H1 (cell line): ENCODE measurements at regions not wholly inside any gene's neighbourhood (a gene's known extent, or its start where the extent isn't known, plus 50 kb on each side); places are given as distances from the start of the nearest gene placed in this dataset.
"Not testable (repeated sequence)": the region's sequence is repeated elsewhere in the genome, so short reads cannot be mapped to it uniquely, and the experiment has no call there.

Experiments
- CTCF ChIA-PET: fragments of 300-600 bp; sonication (Branson Sonifier 250); formaldehyde crosslinking; loops from one replicate; lab custom pipeline; 2021; ENCODE audit not compliant: partially characterized antibody; lab: Charles Lee
- POLR2A ChIA-PET: fragments of 300-600 bp; sonication (Branson Sonifier 250); formaldehyde crosslinking; loops from one replicate; lab custom pipeline; 2021; ENCODE audit warnings: inconsistent platforms; ENCODE audit not compliant: partially characterized antibody; lab: Charles Lee
- DNase-seq, 2 experiments: peaks; one replicate each; pipeline versions ENCODE4 v3.0.0 to v3.0.0-alpha.2; 2010 to 2022; ENCODE audit warnings: low spot score in 2 of 2, low read depth in 1 of 2, mixed read lengths in 1 of 2
- FAIRE-seq: peaks from 2 replicates; lab custom pipeline; 2011; peaks lifted over from hg19 to GRCh38; lab: Jason Lieb, UNC
- H2AFZ ChIP-seq: 2 replicates; pipeline ENCODE4 v1.8.1; 2012; ENCODE audit warnings: low read length, inconsistent platforms
- H2AK5ac ChIP-seq: 2 replicates; pipeline ENCODE4 v1.6.1; 2013; ENCODE audit warnings: low read depth, low read length
- H2BK120ac ChIP-seq: replicated peaks from 2 replicates; pipeline ENCODE3; 2013; ENCODE audit warnings: low read depth, low read length, inconsistent platforms
- H2BK12ac ChIP-seq: 2 replicates; pipeline ENCODE4 v1.6.1; 2013; ENCODE audit warnings: low read depth, low read length
- H2BK15ac ChIP-seq: 2 replicates; pipeline ENCODE4 v1.6.1; 2013; ENCODE audit warnings: low read length
- H2BK20ac ChIP-seq: 2 replicates; pipeline ENCODE4 v1.6.1; 2013; ENCODE audit warnings: low read length
- H2BK5ac ChIP-seq: 2 replicates; pipeline ENCODE4 v1.6.1; 2013; ENCODE audit warnings: low read depth, low read length
- H3K14ac ChIP-seq: 2 replicates; pipeline ENCODE4 v1.6.1; 2013; ENCODE audit warnings: inconsistent platforms; ENCODE audit not compliant: insufficient read length
- H3K18ac ChIP-seq: 2 replicates; pipeline ENCODE4 v1.6.1; 2013; ENCODE audit warnings: low read length; ENCODE audit errors: extremely low read depth
- H3K23ac ChIP-seq: 2 replicates; pipeline ENCODE4 v1.6.1; 2013; ENCODE audit warnings: inconsistent platforms; ENCODE audit not compliant: insufficient read length
- H3K23me2 ChIP-seq: 2 replicates; pipeline ENCODE4 v1.6.1; 2013; ENCODE audit warnings: low read depth, low read length
- H3K27ac ChIP-seq: 2 replicates; pipeline ENCODE4 v1.6.1; 2011; ENCODE audit warnings: low read depth, low read length, inconsistent platforms
- H3K27me3 ChIP-seq, 4 experiments: replicated peaks in 1 of 4; 1 replicate in 1 of 4; 2 replicates in 3 of 4; pipeline versions ENCODE4 v1.6.1 to v1.8.1; 2011 to 2013; ENCODE audit warnings: low read length in 3 of 4, mild to moderate bottlenecking in 3 of 4, inconsistent platforms in 2 of 4, mixed read lengths in 2 of 4, moderate library complexity in 1 of 4; ENCODE audit not compliant: control insufficient read depth in 3 of 4, insufficient read depth in 3 of 4; ENCODE audit errors: extremely low read depth in 1 of 4
- H3K36me3 ChIP-seq, 4 experiments: 2 replicates each; pipeline versions ENCODE4 v1.6.1 to v1.8.1; 2011 to 2013; ENCODE audit warnings: mild to moderate bottlenecking in 4 of 4, low read length in 3 of 4, moderate library complexity in 2 of 4, control low read depth in 1 of 4, inconsistent platforms in 1 of 4; ENCODE audit not compliant: insufficient read depth in 4 of 4, control insufficient read depth in 2 of 4
- H3K4ac ChIP-seq: replicated peaks from 2 replicates; pipeline ENCODE3; 2013; ENCODE audit warnings: low read length, low read depth, mixed read lengths, inconsistent platforms; ENCODE audit not compliant: insufficient read length
- H3K4me1 ChIP-seq, 4 experiments: replicated peaks in 1 of 4; 1 replicate in 1 of 4; 2 replicates in 3 of 4; pipeline versions ENCODE4 v1.6.1 to v1.8.1; 2011 to 2013; ENCODE audit warnings: low read length in 3 of 4, inconsistent platforms in 2 of 4, mixed read lengths in 1 of 4; ENCODE audit not compliant: insufficient read depth in 4 of 4, control insufficient read depth in 3 of 4
- H3K4me2 ChIP-seq, 2 experiments: 2 replicates each; pipeline versions ENCODE4 v1.6.1 to v1.8.1; 2011 to 2013; ENCODE audit warnings: low read depth in 2 of 2, low read length in 2 of 2, control low read depth in 1 of 2, inconsistent platforms in 1 of 2, mild to moderate bottlenecking in 1 of 2; ENCODE audit not compliant: insufficient read depth in 1 of 2
- H3K4me3 ChIP-seq, 4 experiments: fragments of 200-600, 300-600 bp in 1 of 4; sonication (generic), shearing (Covaris generic), sonication (Bioruptor Twin) in 1 of 4; 2 replicates each; pipeline versions ENCODE4 v1.5.1 to v1.8.1; 2011 to 2016; ENCODE audit warnings: low read length in 4 of 4, low read depth in 3 of 4, control low read depth in 2 of 4, inconsistent platforms in 2 of 4, mild to moderate bottlenecking in 2 of 4, mixed read lengths in 1 of 4, moderate library complexity in 1 of 4; ENCODE audit not compliant: insufficient read depth in 2 of 4; ENCODE audit errors: extremely low read depth in 1 of 4
- H3K56ac ChIP-seq: replicated peaks from 2 replicates; pipeline ENCODE3; 2013; ENCODE audit warnings: low read depth, mild to moderate bottlenecking, mixed read lengths, low read length, inconsistent platforms; ENCODE audit not compliant: insufficient read length
- H3K79me1 ChIP-seq: 2 replicates; pipeline ENCODE4 v1.6.1; 2013; ENCODE audit warnings: low read depth, low read length, control low read depth
- H3K79me2 ChIP-seq, 2 experiments: 2 replicates each; pipeline versions ENCODE4 v1.6.1 to v1.8.1; 2012 to 2013; ENCODE audit warnings: low read length in 2 of 2, mild to moderate bottlenecking in 2 of 2, inconsistent platforms in 1 of 2; ENCODE audit not compliant: insufficient read depth in 2 of 2, control insufficient read depth in 1 of 2
- H3K9ac ChIP-seq, 4 experiments: replicated peaks in 1 of 4; 1 replicate in 1 of 4; 2 replicates in 3 of 4; pipeline versions ENCODE4 v1.6.1 to v1.8.1; 2011 to 2013; ENCODE audit warnings: low read depth in 3 of 4, low read length in 3 of 4, control low read depth in 2 of 4, mild to moderate bottlenecking in 2 of 4, moderate library complexity in 2 of 4, inconsistent platforms in 1 of 4; ENCODE audit errors: extremely low read depth in 1 of 4
- H3K9me3 ChIP-seq, 2 experiments: 2 replicates each; pipeline versions ENCODE4 v1.6.1 to v1.8.1; 2012 to 2013; ENCODE audit warnings: mild to moderate bottlenecking in 2 of 2, moderate library complexity in 2 of 2, control low read depth in 1 of 2, inconsistent platforms in 1 of 2, low read depth in 1 of 2, low read length in 1 of 2, mixed read lengths in 1 of 2; ENCODE audit not compliant: insufficient read depth in 2 of 2
- H4K20me1 ChIP-seq, 2 experiments: replicated peaks in 1 of 2; 2 replicates each; pipeline versions ENCODE3 to v1.8.1; 2011 to 2013; ENCODE audit warnings: inconsistent platforms in 2 of 2, low read length in 2 of 2, mild to moderate bottlenecking in 1 of 2; ENCODE audit not compliant: insufficient read depth in 2 of 2, control insufficient read depth in 1 of 2
- H4K5ac ChIP-seq: 2 replicates; pipeline ENCODE4 v1.6.1; 2013; ENCODE audit warnings: low read length, low read depth, mixed read lengths, inconsistent platforms; ENCODE audit not compliant: insufficient read length
- H4K8ac ChIP-seq: 2 replicates; pipeline ENCODE4 v1.8.0; 2013; ENCODE audit warnings: mild to moderate bottlenecking, moderate library complexity, low read length, inconsistent platforms; ENCODE audit not compliant: insufficient read depth; ENCODE audit errors: extremely low read depth
- H4K91ac ChIP-seq: replicated peaks from 2 replicates; pipeline ENCODE3; 2013; ENCODE audit warnings: low read length, mixed read lengths, inconsistent platforms; ENCODE audit not compliant: insufficient read length
- CEBPB ChIP-seq: IDR thresholded peaks from 2 replicates; pipeline ENCODE4 v1.6.1; 2012; ENCODE audit warnings: low read depth, low read length
- WGBS, 2 experiments: shearing (Covaris generic) in 1 of 2; methylation state at CpG; one replicate each; pipeline versions ENCODE4 v1.1.6 to v1.1.7; 2013 to 2015; ENCODE audit warnings: low lambda C conversion rate in 2 of 2, mixed read lengths in 2 of 2, inconsistent platforms in 1 of 2, low coverage in 1 of 2, missing lambda C conversion rate in 1 of 2; ENCODE audit not compliant: insufficient replicate concordance in 2 of 2, insufficient coverage in 1 of 2, insufficient read length in 1 of 2; ENCODE audit errors: extremely low coverage in 1 of 2, missing lambda C conversion rate in 1 of 2; 5-methylcytosine and 5-hydroxymethylcytosine counted together

DNA sequence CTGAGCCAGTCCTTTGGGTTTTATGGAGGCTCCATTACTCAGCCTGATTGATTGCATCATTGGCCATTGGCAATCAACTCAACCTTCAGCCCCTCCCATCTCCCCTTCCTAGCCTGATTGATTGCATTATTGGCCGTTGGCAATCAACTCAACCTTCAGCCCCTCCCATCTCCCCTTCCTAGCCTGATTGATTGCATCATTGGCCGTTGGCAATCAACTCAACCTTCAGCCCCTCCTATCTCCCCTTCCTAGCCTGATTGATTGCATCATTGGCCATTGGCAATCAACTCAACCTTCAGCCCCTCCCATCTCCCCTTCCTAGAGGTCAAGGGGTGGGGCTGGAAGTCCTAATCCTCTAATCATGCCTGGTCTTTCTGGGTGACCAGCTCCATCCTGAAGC lies 103.8 kb upstream of the LRPAP1 start:
- TF ChIP-seq CEBPB: 0 out of 2 replicates have a peak, but pooled peaks have one; percentile 5
- H4K5ac ChIP-seq, H2BK20ac ChIP-seq, FAIRE-seq, DNase-seq, H4K91ac ChIP-seq, H4K20me1 ChIP-seq, H3K56ac ChIP-seq, H3K4me2 ChIP-seq, H3K79me1 ChIP-seq, H3K18ac ChIP-seq, H2BK5ac ChIP-seq, H3K14ac ChIP-seq, H2AK5ac ChIP-seq, H3K36me3 ChIP-seq, H4K8ac ChIP-seq, H3K4ac ChIP-seq, H3K4me1 ChIP-seq, H3K27me3 ChIP-seq, H3K9ac ChIP-seq, POLR2A ChIA-PET, H3K4me3 ChIP-seq, H3K23me2 ChIP-seq, H3K23ac ChIP-seq, H3K27ac ChIP-seq, H3K79me2 ChIP-seq, H2BK12ac ChIP-seq, H2AFZ ChIP-seq, H2BK120ac ChIP-seq, H2BK15ac ChIP-seq: not testable (repeated sequence)
- CTCF ChIA-PET: interaction anchor here (0.8 kb wide), 1 partner anchor 8 kb away, joined by 3 read pairs; no protein-coding TSS in a partner anchor
- WGBS, 2 experiments: 91% methylated on average over 2 of the region's 2 CpGs; no CpG with 5 or more reads in 1 of the 2 experiments
- peaks cover 7 to 24% of the 10 kb centered on the region in 2 experiments; a peak in 1 of 4 replicates for H3K9me3 ChIP-seq
